GM18951 (cell line): ENCODE measurements at regions not wholly inside any gene's neighbourhood (a gene's known extent, or its start where the extent isn't known, plus 50 kb on each side); places are given as distances from the start of the nearest gene placed in this dataset.

Source experiments
- POLR2A ChIP-seq: IDR thresholded peaks from 4 replicates; pipeline ENCODE4 v1.6.1; 2011; ENCODE audit warnings: mild to moderate bottlenecking; ENCODE audit not compliant: insufficient read length, insufficient read depth; ENCODE audit errors: extremely low read depth
- in situ Hi-C: fragments of 300-500 bp; cut with MboI; formaldehyde crosslinking; loops from one replicate; pipeline ENCODE4 v1.12.0; 2022; ENCODE audit warnings: low sequenced_read_pairs, mixed read lengths, inconsistent platforms; ENCODE audit not compliant: unreplicated experiment

DNA sequence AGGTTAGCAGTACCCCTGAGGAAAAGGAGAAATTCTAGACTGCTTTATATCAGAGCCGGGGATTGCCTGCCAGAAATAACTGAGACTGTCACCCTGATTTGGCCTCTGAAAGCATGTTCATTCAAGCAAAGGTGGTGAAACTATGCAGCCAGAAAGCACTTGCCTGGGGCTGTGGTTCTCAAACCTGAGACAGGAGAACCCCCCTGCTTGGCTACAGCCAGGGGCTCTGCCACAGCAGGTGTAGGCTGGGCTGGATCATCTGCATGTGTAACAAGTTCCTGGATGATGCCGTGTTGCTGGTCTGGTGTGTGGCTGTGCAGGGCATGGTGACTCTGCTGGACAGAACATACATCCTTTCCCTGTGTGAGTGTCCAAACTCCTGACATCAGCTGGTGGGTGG lies 157.8 kb downstream of the NXNL2 start:
- in situ Hi-C loops = no loop called here
- TF ChIP-seq POLR2A = no peak

DNA sequence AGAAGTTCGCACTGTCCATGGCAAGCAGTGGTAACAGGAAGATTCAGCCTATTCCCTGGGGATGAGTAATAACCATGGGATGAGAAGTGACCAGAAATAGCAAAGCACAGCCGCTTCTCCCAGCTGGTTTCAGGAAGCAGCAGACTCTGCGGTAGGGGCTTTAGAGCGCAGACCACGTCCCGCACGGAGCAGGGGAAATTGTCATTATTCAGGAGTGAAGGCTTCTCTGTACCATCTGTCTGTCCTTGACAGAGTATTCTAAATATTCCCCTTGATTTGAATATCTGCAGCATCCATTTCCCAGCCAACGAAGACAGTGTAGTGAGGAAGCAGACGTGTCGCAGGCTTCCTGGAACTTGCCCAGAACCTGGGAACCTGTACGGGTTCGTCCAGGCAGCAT lies 159.6 kb downstream of the NXNL2 start:
- in situ Hi-C loops = no loop called here
- no peak for TF ChIP-seq POLR2A

DNA sequence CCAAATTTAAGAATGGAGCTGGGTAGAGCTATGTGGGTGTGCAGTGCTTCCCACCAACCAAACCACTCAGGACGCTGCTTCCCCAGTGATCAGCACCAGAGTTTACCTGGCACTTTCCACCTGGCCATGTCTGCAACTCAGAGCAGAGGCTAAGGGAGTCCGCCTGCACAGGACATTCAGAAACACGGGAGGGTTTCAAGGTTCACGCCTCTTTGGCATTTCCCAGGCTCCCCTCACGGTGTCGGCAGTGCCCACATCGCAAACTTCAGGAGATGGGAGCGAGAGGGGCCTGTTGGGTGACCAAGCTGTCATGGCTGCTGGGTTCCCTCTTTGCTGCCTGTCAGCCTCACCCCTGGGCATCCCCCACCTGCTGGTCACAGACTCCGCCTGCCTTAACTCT lies 161.5 kb downstream of the NXNL2 start:
- in situ Hi-C loops = no loop called here
- TF ChIP-seq POLR2A = no peak

DNA sequence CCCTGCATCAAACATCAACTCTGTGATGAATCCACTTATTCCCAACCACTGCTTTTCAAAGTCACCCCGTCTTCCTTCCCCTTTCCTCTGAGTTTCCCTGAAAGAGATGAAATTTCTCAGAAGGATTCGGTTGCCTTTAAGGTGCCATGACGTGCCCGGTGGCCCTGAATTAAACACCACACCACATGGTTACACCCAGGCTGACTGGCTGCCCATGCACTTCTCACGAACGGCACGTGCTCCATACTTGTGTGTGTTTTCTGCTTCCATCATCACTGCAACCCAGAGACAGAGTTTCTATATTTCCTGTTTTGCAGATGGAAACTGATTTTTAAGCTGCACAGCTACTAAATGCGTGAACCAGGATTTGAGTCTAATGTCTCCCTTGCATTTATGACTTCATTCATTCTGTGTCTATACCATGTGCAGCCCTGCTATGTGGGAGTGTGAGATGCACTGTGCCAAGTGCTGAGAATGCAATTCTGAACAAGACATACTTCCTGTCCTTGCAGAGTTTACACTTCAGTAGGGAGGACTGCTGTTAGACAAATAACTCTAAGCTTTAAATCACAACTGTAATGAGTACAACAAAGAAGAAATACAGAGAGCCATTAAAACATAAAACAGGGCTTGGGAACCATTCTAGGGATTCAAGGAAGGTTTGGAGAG lies 162.9 kb downstream of the NXNL2 start:
- in situ Hi-C loops = no loop called here
- no peak for TF ChIP-seq POLR2A

DNA sequence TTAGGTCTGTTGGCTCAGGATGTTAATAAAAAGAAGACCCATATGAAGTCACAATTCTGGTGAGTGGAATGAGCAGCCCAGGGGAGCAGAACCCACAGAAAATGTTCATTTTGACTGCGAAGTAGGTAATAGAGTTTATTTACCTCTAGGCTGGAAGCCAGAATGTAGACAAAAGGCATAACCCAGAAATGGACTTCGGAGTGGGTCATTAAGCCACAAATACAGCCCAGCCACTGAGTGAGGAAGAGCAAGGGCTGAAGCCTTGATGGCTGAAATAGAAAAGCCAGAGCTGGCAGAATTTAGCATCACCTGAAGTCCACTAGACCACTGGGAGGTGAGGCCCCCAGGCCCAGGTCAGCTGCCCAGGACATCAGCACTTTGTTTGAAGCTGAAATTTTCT lies 168.0 kb downstream of the NXNL2 start:
- in situ Hi-C loops = no loop called here
- no peak for TF ChIP-seq POLR2A

DNA sequence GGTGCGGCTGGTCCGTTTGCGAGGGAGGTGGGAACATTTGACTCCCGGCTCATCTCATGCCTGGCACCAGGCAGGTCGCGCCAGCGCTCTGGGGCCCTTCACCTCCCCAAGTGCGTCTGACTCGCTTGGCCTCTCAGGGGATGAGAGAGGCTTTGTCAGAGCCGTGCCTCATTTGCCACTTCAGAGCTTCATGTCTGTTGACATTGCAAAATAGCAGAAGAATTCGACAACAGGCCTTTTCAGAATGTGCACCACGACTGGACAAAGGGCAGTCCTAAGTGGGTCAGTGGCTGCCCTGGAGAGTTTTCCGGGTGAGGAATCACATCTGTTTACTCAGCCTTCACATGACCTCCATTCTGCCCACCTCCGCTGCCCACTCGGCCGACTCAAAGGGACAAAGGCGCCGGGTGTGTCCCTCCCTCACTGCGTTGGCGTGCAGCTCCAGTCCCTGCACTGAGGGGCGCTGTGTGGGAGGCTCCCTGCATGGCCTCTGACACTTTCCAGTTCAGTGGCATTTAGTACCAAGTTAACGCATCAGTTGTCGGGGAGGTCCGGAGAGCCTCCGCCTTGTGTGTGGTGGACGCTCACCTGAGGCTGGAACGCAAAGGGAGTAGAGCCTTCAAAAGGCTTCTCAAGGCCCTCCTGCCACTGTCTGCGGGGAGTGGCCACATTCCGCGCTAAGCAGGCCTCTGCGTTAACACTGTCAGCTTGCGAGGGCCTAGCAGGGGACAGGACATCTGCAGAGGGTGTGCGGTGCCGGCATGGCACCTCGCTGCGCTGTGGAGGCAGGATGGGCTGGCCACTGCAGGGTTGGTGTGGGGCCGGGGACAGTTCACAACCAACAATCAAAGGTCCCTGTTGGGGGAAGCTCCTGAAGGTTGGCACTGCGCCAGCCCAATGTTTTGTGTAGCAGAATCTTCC lies 171.5 kb downstream of the NXNL2 start:
- in situ Hi-C loops = no loop called here
- TF ChIP-seq POLR2A = no peak

DNA sequence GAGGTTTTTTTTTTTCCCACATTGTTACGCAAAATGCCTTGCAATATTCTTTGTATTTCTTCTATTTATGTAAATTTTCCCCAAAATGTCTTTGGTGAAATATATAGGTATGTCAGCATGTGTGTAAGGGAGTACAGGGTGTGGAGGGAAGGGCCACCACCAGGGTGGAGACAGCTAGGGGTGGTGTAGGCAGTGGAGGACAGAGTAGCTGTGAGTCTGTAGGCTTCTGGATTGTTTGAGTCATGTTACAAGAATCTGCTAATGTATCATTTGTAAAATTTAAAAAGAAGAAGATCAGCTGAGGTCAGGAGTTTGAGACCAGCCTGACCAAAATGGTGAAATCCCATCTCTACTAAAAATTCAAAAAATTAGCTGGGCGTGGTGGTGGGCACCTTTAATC lies 175.5 kb downstream of the NXNL2 start:
- in situ Hi-C loops = no loop called here
- no peak for TF ChIP-seq POLR2A

DNA sequence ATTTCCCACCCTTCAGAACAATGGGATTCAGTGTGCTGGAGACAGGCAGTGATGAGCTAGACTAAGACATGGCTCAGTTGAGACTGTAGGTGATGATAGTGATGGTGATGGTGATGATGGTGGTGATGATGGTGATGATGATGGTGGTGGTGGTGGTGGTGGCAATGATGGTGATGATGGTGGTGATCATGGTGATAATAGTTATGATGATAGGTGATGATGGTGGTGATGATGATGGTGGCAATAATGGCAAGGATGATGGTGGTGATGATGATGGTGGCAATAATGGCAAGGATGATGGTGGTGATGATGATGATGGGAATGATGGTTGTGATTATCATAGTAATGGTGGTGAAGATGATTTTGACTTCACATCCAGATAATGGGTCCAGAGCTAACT lies 176.7 kb downstream of the NXNL2 start:
- in situ Hi-C loops = no loop called here

DNA sequence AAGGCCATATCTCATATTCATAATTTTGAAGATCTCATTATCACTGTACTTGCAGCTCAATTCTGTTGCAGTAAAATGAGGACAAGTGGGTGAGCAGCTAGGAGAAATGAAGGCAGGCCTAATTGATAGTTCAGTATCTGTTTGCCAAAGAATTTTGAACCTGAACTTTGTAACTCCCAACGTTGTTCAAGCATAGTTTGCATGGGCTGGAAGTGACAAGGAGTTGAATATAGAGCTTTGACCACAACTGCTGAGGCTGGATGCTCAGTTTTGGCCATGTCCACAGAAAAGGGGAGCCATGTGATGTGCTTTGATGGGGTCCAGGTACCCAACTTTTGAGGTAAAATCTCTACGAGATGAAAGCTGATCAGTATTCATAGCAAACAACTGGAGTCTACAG lies 177.5 kb downstream of the NXNL2 start:
- TF ChIP-seq POLR2A = no peak
- in situ Hi-C loops = no loop called here

More for the DNA sequence above, 176.7 kb downstream of the NXNL2 start:
- no peak for TF ChIP-seq POLR2A

DNA sequence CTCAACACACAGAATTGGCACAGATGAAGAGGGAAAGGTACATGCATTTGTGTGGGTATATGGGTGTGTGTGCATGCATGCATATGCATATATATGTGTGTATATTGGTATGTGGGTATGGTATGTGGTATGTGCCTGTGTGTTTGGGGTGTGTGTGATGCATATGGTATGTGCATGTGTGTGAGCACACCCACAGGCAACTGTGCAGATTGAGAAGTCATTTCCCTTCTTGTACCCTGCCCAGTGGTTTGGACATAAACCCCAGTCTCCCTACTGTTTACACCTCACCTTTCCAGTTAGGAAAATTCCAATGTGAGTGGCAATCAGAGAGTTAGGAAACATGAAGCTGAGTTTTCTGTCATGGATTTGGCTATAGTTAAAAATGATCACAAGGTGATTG lies 178.0 kb downstream of the NXNL2 start:
- TF ChIP-seq POLR2A = no peak
- in situ Hi-C loops = no loop called here

DNA sequence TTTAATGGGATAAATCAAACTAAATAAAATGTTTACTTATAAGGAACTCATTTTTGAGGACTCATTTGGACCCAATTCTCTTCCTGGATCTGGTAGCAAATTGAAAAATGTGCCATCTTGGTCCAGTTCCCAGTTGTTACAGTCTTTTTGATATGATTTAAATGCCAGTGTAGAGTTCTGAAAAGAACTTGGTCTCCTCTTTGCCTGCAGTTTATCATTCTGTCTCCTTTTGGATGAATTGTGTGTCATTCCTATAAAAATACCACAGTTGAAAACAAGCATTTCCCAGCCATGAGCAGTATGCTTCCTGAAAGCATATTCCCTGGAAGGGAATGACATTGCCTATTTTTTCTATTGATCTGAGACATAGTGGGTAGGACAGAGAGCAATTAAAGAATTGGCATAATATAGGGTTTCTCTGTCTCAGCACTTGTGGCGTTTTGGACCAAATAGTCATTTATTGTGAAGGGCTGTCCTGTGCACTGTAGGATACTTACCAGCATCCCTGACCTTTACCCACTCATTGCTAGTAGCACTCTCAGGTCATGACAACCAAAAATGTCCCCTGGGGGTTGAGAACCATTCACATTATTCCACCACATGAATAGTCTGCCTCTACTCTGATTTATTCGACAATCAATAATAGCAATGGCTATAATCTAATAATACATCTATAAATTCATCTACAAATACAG lies 181.8 kb downstream of the NXNL2 start:
- in situ Hi-C loops = no loop called here
- no peak for TF ChIP-seq POLR2A

DNA sequence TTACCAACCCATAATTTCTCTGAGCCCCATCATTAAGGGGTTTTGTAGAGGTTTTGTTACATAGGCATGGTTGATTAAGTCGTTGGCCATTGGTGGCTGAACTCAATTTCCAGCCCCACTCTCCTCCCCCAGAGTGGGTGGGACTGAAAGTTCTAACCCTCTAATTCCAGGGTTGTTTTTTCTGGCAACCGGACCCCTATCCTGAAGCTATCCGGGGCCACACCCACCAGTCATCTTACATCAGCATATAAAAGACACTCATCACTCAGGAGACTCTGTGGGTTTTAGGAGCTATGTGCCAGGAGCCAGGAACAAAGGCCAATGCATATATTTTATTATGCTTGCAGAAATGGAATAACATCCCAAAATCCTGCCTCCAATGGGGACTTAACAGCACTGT lies 186.0 kb downstream of the NXNL2 start:
- no peak for TF ChIP-seq POLR2A
- in situ Hi-C loops = no loop called here

DNA sequence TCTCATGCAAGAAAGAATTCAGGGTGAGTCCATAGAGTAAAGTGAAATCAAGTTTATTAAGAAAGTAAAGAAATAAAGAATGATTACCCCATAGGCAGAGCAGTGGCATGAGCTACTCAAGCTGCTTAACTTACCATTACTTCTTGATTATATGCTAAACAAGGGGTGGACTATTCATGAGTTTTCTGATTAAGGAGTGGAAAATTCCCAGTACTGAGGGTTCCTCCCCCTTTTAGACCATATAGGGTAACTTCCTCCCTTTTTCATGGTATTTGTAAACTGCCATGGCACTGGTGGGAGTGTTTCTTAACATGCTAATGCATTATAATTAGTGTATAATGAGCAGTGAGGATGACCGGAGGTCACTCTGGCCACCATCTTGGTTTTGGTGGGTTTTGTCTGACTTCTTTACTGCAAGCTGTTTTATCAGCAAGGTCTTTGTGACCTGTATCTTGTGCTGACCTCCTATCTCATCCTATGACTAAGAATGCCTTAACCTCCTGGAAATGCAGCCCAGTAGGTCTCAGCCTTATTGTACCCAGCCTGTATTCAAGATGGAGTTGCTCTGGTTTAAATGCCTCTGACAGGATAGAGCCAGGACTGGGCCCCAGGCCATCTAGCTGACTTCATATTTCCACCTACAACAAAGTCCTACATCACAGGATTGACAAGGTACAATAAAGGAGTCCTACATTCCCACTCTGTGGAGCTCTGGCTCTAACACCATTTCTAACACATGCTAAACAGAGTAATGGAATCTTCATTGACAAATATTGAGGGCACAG lies 186.7 kb downstream of the NXNL2 start:
- TF ChIP-seq POLR2A = no peak
- in situ Hi-C loops = no loop called here
